SK-N-MC (cell line): ENCODE measurements at regions not wholly inside any gene's neighbourhood (a gene's known extent, or its start where the extent isn't known, plus 50 kb on each side); places are given as distances from the start of the nearest gene placed in this dataset.

Experiments used
- EZH2 ChIP-seq: fragments of 200-600 bp; sonication (generic); IDR thresholded peaks from one replicate; pipeline ENCODE4 v1.6.1; 2017; ENCODE audit warnings: antibody characterized with exemption
- FOXP2 ChIP-seq: optimal IDR thresholded peaks from 2 replicates; pipeline ENCODE3; 2011; ENCODE audit warnings: mild to moderate bottlenecking, moderate library complexity; ENCODE audit not compliant: insufficient read depth; ENCODE audit errors: extremely low read length, control extremely low read depth
- POLR2AphosphoS5 ChIP-seq: IDR thresholded peaks from 2 replicates; pipeline ENCODE4 v1.6.1; 2012; ENCODE audit warnings: mild to moderate bottlenecking, low read depth, low read length, borderline replicate concordance

- no peak for TF ChIP-seq EZH2
- no peak for TF ChIP-seq POLR2AphosphoS5
- TF ChIP-seq FOXP2: no peak
These were observed 220.6 kb downstream of the GUCY2F start for GRCh38 chrX:109261279-109261678.
